ENCODE measurements at regions not wholly inside any gene's neighbourhood (a gene's known extent, or its start where the extent isn't known, plus 50 kb on each side); places are given as distances from the start of the nearest gene placed in this dataset.

DNA sequence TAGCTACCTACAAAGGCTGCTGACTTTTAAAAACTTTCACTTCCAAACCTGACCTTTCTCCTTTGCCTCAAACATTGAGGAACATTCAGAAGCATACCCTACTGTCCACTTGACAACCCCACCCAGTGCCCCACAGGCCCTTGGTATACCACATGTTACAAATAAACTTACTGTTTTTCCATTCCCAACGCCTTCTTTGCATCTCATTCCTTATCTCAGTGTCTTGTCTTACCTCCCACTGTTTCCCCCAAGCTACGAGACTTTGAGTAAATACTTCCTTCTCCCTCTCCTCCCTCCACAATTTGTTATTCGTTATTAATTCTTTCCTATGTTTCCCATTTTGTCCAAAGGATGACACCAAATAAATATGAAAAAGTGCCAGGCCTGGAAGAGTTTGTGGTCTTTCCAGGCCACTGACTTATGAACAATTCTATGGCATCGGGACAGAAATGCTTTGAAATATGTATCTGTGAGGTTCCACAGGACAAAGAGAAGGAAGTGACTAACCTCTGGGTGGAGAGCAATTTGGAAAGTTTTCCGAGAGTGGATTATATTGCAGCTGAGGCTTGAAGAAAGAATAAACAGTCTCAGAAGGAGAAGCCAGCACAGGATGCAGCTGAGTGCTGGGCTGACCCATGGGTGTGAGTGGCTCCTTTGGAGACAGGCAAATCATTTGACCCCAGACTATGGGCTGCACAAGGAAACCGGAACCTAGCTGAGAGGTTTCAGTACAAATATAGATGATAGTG, 409.0 kb downstream of the LPIN1 start:
- FAIRE-seq (peak; percentile 94), DNase-seq (ENCODE audit: low read depth, low spot score) (no peak)
- Histone ChIP-seq H3K79me2 (ENCODE audit: control insufficient read depth, insufficient read depth, low read length) (no peaks in the 10 kb centered on the region), H3K9me1 (ENCODE audit: control insufficient read depth, extremely low read depth, insufficient read depth, low read length) (no peaks in the 10 kb centered on the region), H3K4me2 (ENCODE audit: control insufficient read depth, extremely low read depth, insufficient read depth, low read depth, low read length) (peak overlapping the region; percentile 55), H4K20me1 (ENCODE audit: control insufficient read depth, extremely low read depth, insufficient read depth, low read length) (no peaks in the 10 kb centered on the region), H2AFZ (ENCODE audit: control insufficient read depth, low read length) (no peak overlapping the region), H3K27me3 (ENCODE audit: control insufficient read depth, extremely low read depth, insufficient read depth, low read length) (no peaks in the 10 kb centered on the region), H3K9me3 (ENCODE audit: control insufficient read depth, low read depth, low read length) (no peaks in the 10 kb centered on the region), H3K36me3 (ENCODE audit: control insufficient read depth in 2 of 2, extremely low read depth in 1 of 2, insufficient read depth in 2 of 2, low read length in 2 of 2) (no peaks in the 10 kb centered on the region), H3K27ac (ENCODE audit: control insufficient read depth, insufficient read depth, low read length) (no peak overlapping the region), H3K4me1 (ENCODE audit: control insufficient read depth, extremely low read depth, insufficient read depth, low read length) (peaks cover 20% of the 10 kb centered on the region), H3K9ac (ENCODE audit: control insufficient read depth, extremely low read depth, insufficient read depth, low read length) (no peak overlapping the region), H3K4me3 (ENCODE audit: control insufficient read depth in 2 of 3, extremely low read depth in 1 of 3, insufficient read depth in 2 of 3, low read depth in 1 of 3, low read length in 3 of 3) (no peak overlapping the region)
- dilution Hi-C loops (cut with MboI; ENCODE audit: extremely low pct_ligation_motif_present, low sequenced_read_pairs), result no loop called here
- no peak for TF ChIP-seq EZH2 (IDR thresholded peaks at IDR 0.05; ENCODE audit: low read length)
- TF ChIP-seq, protein P1, sequence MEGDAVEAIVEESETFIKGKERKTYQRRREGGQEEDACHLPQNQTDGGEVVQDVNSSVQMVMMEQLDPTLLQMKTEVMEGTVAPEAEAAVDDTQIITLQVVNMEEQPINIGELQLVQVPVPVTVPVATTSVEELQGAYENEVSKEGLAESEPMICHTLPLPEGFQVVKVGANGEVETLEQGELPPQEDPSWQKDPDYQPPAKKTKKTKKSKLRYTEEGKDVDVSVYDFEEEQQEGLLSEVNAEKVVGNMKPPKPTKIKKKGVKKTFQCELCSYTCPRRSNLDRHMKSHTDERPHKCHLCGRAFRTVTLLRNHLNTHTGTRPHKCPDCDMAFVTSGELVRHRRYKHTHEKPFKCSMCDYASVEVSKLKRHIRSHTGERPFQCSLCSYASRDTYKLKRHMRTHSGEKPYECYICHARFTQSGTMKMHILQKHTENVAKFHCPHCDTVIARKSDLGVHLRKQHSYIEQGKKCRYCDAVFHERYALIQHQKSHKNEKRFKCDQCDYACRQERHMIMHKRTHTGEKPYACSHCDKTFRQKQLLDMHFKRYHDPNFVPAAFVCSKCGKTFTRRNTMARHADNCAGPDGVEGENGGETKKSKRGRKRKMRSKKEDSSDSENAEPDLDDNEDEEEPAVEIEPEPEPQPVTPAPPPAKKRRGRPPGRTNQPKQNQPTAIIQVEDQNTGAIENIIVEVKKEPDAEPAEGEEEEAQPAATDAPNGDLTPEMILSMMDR (optimal IDR thresholded peaks at IDR 0.05 in 1 of 3, IDR thresholded peaks at IDR 0.05 in 1 of 3, conservative IDR thresholded peaks at IDR 0.05 in 1 of 3; ENCODE audit: extremely low read depth in 1 of 3, insufficient read depth in 2 of 3, low read length in 3 of 3), result no peak

- peaks cover 19% of the 10 kb centered on the region for H3K4me1 ChIP-seq (ENCODE audit: control insufficient read depth, extremely low read depth, insufficient read depth, low read length)
- H2AFZ ChIP-seq (ENCODE audit: control insufficient read depth, low read length), result no peak overlapping the region
- TF ChIP-seq, protein P1 (optimal IDR thresholded peaks at IDR 0.05 in 1 of 3, IDR thresholded peaks at IDR 0.05 in 1 of 3, conservative IDR thresholded peaks at IDR 0.05 in 1 of 3; ENCODE audit: extremely low read depth in 1 of 3, insufficient read depth in 2 of 3, low read length in 3 of 3), result no peak
- TF ChIP-seq EZH2 (IDR thresholded peaks at IDR 0.05; ENCODE audit: low read length), result no peak
- FAIRE-seq (no peak), DNase-seq (ENCODE audit: low read depth, low spot score) (no peak)
- no peaks in the 10 kb centered on the region for H3K79me2 ChIP-seq (ENCODE audit: control insufficient read depth, insufficient read depth, low read length)
- no peak overlapping the region for H3K27ac ChIP-seq (ENCODE audit: control insufficient read depth, insufficient read depth, low read length)
- no peak overlapping the region for H3K4me2 ChIP-seq (ENCODE audit: control insufficient read depth, extremely low read depth, insufficient read depth, low read depth, low read length)
- no peak overlapping the region for H3K9ac ChIP-seq (ENCODE audit: control insufficient read depth, extremely low read depth, insufficient read depth, low read length)
- H3K9me3 ChIP-seq (ENCODE audit: control insufficient read depth, low read depth, low read length), result no peaks in the 10 kb centered on the region
- no peak overlapping the region for H3K4me3 ChIP-seq (ENCODE audit: control insufficient read depth in 2 of 3, extremely low read depth in 1 of 3, insufficient read depth in 2 of 3, low read depth in 1 of 3, low read length in 3 of 3)
- dilution Hi-C loops (cut with MboI; ENCODE audit: extremely low pct_ligation_motif_present, low sequenced_read_pairs), result no loop called here
- no peaks in the 10 kb centered on the region for H3K27me3 ChIP-seq (ENCODE audit: control insufficient read depth, extremely low read depth, insufficient read depth, low read length)
- H3K9me1 ChIP-seq (ENCODE audit: control insufficient read depth, extremely low read depth, insufficient read depth, low read length), result no peaks in the 10 kb centered on the region
- H4K20me1 ChIP-seq (ENCODE audit: control insufficient read depth, extremely low read depth, insufficient read depth, low read length), result no peaks in the 10 kb centered on the region
- no peaks in the 10 kb centered on the region for H3K36me3 ChIP-seq (ENCODE audit: control insufficient read depth in 2 of 2, extremely low read depth in 1 of 2, insufficient read depth in 2 of 2, low read length in 2 of 2)
Observed at GRCh38 chr2:12156349-12156748, 409.9 kb downstream of the LPIN1 start.
